Globus pallidus (tissue), 1 donor: ENCODE measurements at regions not wholly inside any gene's neighbourhood (a gene's known extent, or its start where the extent isn't known, plus 50 kb on each side); places are given as distances from the start of the nearest gene placed in this dataset.
"Not testable (repeated sequence)": the region's sequence is repeated elsewhere in the genome, so short reads cannot be mapped to it uniquely, and the experiment has no call there.

Experiments
- DNase-seq: peaks from one replicate; pipeline ENCODE4 v3.0.0-alpha.2; 2015; ENCODE audit warnings: low spot score

DNA sequence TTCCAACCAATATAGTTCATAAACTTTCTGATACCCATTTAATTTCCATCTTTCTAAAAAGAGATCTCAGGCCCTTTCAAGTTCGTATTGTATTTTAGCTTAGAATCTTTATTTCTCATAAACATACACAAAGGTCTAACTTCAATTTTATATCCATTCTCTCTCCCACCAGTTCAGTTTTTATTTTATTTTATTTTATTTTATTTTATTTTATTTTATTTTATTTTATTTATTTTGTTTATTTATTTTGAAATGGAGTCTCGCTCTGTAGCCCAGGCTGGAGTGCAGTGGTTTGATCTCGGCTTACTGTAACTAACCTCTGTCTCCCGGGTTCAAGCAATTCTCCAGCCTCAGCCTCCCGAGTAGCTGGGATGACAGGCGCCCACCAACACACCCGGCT lies 552.8 kb downstream of the SLITRK5 start:
- DNase-seq: no peak

DNA sequence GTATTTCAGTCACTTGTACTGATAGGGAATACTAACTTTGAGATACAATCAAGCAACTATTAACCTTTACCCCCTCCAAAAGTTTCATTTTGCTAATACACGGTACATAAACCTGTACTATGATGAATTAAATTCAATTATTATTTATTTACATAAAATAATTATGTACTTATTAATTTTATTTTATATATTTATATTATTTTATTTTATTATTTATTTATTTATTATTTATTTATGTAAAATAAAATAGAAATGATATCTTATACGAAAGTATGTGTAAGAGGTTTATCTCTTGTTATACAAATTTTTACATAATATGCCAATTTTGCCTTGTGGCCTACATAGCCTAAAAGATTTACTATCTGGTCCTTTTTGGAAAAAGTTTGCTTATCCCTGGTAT lies 564.3 kb downstream of the SLITRK5 start:
- DNase-seq: no peak

DNA sequence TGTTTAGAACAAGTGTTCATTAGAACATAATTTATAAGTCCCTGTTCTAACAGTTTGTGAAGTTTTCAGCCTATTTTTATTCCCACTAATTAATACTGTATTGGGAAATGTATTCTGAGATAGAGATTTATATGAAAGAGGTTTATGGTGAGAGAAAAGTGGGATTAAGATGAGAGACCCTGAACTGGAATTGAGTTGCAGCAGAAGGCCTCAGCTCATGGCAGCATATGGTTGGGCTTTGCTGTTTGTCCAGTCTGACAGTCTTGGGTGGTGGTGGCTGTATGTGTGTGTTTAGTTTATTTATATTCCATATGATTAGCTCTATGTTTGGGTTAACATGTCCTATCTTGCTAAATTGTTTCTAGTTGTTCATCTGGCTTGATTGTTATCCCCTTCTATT lies 575.1 kb downstream of the SLITRK5 start:
- DNase-seq: no peak

DNA sequence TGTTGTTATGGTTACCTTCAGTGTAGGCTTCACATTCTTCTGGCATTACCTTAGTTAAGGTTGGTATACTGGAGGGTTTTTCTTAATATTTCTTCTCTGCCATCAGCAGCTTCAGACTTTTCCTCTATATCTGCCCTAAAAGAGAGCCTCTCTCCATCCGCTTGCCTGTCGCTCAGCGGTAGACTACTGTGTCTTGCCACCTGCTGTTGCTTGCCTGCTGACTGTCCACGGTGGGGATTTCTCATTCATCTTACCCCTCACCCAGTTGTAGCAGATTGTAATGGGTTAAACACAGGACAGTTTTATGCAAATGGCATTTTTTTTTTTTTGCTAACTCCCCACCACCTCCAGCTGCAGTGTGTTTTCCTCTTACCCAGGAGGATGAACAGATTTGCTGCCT lies 577.2 kb downstream of the SLITRK5 start:
- DNase-seq: no peak

DNA sequence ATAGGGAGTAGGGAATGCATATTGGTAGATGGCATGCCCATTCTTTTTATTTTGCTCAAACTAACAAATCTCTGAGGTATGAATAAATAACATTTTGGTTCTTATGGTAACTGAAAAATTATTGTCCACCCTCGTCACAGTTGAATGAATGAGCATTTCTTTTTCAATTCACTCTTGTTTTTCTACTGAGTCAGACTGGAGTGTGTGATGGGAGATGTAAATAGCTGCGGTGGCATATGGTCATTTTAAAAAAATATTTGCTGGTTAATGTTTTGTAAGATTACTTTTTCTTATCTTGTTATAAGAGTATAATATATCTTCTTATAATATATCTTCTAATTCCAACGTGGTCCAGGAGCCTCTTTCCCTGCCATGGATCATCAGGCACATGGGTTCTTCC lies 586.5 kb downstream of the SLITRK5 start:
- no peak for DNase-seq

DNA sequence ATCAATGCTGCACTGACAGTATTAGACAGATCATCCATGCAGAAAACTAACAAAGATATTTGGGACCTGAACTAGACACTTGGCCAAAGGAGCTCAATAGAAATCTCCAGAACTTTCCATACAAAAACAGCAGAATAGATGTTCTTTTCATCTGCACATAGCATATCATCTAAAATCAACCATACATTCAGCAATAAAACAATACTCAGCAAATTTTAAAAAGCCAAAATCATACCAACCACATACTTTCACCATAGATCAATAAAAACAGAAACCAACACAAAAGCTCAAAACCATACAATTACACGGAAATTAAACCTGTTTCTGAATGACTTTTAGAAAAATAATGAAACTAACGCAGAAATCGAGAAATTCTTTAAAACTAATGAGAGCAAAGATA lies 592.6 kb downstream of the SLITRK5 start:
- no peak for DNase-seq

DNA sequence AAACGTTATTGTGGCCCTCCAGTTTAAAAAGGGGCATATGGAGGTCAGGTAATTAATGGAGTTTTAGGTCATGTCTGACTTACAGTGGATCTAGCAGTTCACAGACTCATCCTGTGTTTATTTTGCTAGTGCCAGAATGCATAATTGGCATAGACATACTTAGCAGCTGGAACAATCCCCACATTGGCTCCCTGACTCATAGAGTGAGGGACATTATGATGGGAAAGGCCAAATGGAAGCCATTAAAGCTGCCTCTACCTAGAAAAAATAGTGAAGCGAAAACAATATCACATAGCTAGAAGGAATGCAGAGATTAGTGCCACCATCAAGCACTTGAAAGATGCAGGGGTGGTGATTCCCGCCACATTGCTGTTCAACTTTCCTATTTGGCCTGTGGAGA lies 610.7 kb downstream of the SLITRK5 start:
- no peak for DNase-seq

DNA sequence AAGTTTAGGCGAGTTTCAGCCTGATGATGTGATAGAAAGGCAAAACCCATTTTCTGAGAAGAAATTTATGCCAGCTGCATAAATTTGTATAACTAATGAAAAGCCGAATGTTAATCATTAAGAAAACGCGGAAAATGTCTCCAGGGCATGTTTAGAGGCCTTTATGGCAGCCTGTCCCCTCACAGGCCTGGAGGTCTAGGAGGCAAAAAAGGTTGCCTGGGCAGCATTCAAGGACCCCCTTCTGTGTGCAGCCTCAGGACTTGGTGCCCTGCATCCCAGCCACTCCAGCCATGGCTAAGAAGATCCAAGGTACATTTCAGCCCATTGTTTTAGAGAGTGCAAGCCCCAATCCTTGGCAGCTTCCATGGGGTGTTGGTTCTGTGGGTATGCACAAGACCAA lies 614.2 kb downstream of the SLITRK5 start:
- no peak for DNase-seq

DNA sequence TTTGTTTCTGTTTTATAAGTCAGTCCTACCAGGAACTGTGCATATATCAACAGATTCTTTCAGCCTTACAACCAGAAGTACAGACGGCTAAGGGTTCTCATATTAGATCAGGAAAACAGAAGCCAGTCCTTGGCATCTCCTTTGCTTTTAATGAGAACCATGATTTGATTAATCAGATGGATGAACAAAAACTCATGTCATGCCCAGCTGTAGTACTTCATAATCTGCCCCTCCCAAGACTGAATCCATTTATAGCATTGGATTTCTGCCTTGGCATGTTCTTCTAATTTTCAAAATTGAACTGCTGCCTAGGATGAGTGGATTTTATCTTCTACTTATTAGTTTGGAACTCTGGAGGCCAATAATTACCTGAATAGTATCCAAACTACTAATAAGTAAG lies 617.2 kb downstream of the SLITRK5 start:
- DNase-seq: no peak

DNA sequence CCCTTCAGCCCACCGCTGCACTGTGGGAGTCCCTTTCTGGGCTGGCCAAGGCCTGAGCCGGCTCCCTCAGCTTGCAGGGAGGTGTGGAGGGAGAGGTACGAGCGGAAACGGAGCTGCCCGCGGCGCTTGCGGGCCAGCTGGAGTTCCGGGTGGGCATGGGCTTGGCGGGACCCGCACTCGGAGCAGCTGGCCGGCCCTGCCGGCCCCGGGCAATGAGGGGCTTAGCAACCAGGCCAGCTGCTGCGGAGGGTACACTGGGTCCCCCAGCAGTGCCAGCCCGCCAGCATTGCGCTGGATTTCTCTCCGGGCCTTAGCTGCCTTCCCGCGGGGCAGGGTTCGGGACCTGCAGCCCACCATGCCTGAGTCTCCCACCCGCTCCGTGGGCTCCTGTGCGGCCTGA lies 620.6 kb downstream of the SLITRK5 start:
- not testable (repeated sequence) for DNase-seq

DNA sequence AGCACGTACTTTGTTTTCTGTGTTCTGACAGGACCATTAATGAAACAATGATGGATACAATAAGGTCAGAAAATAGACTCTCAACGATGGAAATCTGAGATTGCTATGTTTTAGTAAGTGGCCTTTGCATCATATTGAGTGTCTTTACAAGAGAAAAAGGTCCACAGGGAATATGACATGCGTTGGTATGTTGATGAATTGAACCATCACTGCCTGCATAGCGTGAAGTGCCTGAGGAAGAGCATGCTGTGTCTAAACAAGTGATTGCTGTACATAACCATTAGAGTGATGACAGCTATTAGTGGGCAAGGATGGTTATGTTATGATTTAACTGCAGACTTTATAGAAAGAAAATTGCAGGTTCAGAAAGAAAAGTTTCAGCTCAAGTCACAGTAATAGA lies 623.2 kb downstream of the SLITRK5 start:
- DNase-seq: no peak

DNA sequence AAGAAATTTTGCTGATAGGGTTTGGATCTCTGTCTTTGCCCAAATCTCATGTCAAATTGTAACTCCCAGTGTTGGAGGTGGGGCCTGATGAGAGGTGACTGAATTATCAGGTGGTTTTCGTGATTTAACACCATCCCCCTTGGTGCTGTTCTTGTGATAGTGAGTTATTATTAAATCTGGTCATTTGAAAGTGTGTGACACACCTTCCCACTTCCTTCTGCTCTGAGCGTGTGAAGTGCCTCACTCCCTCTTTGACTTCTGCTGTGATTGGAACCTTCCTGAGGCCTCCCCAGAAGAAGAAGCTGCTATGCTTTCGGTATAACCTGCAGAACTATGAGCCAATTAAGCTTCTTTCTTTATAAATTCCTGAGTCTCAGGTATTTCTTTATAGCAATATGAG lies 632.0 kb downstream of the SLITRK5 start:
- DNase-seq: no peak

DNA sequence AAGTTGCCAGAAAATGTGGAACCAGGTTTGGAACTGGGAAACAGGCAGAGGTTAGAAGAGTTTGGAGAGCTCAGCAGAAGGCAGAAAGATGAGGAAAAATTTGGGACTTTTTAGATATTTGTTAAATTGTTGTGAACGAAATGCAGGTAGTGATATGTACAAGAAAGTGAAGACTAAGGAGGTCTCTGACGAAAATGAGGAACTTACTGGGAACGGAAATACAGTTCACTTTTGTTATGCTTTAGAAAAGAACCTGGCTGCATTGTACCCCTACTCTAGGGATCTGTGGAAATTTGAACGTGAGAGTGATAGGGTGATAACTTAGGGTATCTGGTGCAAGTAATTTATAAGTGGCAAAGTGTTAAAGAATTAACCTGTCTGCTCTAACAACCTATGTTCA lies 632.4 kb downstream of the SLITRK5 start:
- DNase-seq: no peak

DNA sequence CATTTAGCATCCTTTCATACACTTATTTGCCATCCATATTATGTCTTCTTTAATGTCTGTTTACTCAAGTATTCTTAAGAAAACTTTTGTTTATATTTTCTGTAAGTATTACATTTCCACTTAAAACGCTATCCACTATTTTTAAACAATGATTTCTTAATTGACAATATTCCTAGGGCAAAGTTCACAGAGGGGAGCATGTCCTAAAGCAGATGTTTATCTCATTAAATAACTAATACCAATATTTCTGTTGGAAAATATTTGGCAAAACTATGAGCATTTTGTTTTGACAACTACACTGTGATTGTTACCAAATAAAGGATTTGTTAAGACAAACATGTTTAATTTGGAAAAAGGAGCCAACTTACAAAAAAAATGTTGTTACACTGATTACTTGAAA lies 643.3 kb downstream of the SLITRK5 start:
- DNase-seq: no peak

DNA sequence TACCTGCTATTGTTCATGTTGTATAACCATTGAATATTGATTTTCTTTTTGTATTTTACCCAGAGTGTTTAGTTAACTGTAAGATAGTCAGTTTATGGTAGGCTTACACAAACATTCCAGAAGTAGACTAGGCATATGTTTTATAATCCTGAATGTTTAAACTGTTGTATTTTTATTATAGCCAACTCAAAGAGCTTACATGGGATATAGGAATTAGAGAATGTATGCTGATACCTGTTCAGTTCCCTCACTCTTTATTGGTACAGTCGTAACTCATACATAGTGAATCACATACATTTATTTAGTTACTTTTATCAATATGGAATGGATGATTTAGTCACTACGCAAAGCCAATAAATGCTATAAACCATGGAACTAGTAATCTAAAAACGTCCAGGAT lies 657.9 kb downstream of the SLITRK5 start:
- DNase-seq: no peak

DNA sequence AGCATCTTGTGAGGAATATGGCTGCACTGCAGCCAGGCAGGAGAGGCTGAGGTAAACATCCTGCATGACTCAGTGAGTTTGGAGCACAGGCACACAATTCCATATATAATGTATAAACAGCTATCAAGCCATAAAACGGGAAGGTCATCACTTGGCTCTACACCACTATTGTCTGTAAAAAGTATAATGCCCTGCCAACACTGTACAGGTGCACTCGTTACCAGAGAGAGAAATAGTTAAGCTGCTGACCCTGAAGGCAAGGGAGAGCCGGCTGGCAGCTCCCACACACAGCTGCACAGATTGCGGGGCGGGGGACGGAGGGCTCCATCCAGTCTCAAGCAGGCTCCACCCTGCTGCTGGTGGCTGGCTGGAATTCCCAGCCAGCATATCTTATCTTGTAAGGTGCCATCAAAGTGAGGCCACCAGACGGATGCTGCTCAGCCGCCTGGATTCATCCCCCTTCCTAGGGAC lies 668.1 kb downstream of the SLITRK5 start:
- DNase-seq: no peak

DNA sequence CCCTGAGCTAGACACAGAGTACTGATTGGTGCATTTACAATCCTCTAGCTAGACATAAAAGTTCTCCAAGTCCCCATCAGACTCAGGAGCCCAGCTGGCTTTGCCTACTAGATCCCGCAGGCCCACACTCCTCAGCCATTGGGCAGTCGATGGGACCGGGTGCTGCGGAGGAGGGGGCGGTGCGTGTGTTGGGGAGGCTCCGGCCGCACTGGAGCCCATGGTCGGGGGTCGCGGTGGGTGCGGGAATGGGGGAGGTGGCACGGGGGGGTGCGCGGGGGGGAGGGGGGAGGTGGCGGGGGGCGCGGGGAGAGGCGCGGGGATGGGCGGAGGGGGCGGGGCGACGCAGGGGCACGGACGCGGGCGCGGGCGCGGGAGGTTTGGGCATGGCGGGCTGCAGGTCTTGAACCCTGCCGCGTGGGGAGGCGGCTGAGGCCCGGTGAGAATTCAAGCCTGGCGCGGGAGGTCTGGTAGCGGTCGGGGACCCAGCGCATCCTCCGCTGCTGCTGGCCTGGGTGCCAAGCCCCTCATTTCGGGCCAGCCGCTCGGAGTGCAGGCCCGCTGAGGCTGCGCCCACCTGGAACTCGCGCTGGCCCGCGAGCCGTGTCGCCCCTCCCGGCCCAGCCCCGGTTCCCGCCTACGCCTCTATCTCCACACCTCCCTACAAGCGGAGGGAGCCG lies 674.1 kb downstream of the SLITRK5 start:
- DNase-seq: no peak

DNA sequence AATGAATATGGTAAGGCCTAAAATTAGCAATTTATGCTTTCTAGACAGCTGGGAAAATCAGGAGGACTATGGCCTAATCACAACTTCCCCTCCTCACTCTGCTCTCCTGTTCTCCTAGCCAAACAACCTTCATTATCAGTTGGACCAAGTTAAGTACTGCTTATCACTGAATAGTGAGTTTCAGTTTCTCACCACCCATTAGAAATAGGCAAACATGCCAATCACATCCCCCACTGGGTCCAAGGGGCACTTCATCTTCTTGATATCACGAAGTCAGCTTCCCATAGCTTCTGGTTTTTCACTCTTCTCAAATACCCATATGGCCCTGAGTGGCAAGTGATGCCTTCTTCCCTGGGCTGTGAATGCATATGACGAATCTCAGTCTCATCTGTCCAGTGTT lies 689.6 kb downstream of the SLITRK5 start:
- no peak for DNase-seq

DNA sequence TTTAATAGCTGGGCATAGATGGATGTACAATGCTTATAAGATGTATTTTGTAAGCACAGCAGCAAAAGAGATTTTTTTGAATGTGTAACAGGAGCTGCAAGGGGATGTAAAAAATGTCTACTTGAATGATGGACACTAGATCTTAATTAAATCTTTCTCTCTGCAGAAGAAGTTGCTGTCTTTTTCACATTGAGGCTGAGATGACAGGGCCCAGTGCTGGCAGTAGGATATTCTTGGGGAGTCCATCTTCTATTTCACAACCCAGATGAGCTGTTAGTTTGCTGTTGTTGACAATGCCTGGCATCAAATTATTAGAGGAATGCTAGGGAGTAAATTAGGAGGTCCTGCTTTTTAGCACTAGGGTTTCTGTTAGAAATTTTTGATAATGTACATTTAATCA lies 698.7 kb downstream of the SLITRK5 start:
- no peak for DNase-seq

DNA sequence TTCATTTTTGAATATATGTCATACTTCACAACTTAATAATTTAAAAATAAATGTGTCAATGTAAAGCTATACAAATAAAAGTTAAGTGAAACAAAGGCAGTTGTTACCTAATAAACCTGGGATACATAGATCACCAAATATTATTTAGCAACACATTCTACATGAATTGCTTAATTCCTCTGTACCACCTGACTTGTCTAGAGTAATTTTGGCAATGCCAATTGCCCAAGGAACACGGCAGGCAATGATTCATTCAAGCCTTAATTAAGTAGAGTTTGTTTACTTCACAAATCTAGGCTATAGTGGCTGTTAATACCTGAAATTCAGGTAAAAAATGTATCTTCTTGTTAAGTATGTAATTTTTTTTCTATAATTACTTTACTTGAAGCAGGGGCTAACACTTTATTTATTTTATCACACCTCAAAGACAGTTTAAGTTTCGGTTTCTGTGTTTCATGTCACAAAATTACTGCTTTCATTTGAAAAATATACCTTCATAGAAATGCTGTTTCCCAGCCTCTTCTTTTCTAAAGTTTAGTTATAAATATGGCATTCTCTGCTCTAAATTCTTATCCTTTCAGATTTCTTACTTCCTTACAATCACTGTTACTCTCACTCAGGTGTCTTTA lies 705.7 kb downstream of the SLITRK5 start:
- DNase-seq: no peak

DNA sequence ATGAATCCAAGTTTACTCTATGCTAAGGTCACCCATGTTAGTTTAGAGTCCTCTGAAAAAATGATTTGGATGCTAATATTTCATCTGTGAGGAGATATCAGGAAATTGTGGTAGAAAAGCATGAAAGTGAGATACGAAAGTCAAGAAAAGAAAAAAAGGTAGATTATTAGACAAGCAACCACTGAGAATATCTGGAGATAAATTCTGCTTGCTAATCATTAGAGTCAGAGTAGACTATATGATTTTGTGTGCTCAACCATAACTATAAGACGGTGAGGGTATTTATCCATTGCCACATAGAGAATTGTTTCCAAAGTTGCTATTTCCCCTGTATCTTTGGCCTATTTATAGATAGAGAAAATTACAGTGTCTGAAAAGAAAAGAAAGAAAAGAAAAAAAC lies 706.7 kb downstream of the SLITRK5 start:
- no peak for DNase-seq

DNA sequence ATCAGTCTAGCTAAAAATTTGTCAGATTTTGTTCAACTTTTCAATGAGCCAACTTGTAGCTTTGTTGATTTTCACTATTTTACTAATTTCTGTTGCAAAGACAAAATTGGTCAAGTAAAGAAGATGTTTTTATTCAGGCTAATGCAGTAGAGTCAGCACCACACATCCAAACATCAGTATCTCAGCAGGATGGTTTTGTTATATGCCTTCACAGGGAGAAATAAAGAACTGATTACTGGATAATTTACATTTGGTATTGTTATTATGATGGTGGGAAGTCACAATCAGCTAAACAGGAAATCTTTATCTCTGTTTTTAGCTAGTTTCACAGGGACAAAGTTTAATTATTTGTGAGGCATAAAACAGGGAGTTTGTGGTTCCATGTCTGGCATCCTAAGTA lies 713.4 kb downstream of the SLITRK5 start:
- DNase-seq: no peak

DNA sequence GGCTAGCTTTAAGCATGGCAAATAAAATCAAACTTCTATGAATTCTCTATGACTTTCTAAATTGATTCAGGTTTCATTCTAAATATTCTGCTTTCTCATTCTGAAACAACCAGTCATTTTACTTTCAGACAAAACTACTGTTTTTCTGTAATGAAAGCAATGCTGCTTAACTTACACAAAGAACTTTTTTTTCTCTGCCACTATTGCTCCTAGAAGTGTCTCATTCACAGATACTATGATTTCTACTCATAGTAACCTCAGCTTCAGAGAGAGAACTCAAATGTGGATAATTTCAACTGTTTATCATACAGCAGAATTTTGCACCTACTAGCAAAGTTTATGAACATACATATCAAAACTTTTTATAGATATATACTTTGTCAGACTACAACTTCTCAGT lies 724.6 kb downstream of the SLITRK5 start:
- no peak for DNase-seq

DNA sequence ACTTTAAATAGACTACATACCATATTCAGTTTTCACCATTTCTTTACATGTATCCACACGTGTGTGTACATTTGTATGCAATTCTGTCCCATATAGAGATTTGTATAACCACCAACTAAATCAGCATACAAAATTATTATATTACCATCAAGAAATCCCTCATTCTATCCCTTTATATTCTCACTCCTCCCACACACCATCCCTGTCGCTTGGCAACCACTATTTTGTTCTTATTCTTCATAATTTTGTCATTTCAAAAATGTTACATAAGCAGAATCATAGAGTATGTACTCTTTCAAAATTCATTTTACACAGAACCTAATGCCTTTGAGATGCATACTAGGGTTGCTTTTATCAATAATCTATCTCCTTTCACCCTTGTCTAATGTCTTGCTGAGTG lies 740.5 kb downstream of the SLITRK5 start:
- DNase-seq: no peak
